SH-SY5Y (cell line): ENCODE measurements at regions not wholly inside any gene's neighbourhood (a gene's known extent, or its start where the extent isn't known, plus 50 kb on each side); places are given as distances from the start of the nearest gene placed in this dataset.

Experiments used
- GATA2 ChIP-seq: IDR thresholded peaks from 2 replicates; pipeline ENCODE4 v1.6.1; 2011; ENCODE audit warnings: mild to moderate bottlenecking, low read depth, low read length
- GATA3 ChIP-seq: IDR thresholded peaks from 2 replicates; pipeline ENCODE4 v1.6.1; 2011; ENCODE audit warnings: low read depth, mild to moderate bottlenecking, low read length, moderate library complexity

DNA sequence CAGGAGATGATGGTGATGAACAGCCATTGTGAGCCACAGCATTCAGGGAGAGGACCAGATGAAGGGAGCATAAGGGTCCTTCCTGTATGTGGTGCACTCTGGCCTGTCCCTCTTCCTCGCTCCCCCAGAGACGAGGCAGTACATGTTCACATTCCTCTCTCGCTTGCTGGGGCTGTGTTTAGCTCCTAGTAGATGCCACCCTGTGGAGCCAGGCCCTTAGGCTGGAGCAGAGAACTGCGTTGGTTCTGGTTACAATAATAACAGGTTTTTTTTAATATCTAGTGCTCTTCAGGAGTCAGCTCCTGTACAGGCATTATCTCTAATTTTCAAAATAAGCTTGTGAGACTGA, 171.1 kb upstream of the MYT1L start:
- TF ChIP-seq GATA2, result no peak
- TF ChIP-seq GATA3, result no peak

DNA sequence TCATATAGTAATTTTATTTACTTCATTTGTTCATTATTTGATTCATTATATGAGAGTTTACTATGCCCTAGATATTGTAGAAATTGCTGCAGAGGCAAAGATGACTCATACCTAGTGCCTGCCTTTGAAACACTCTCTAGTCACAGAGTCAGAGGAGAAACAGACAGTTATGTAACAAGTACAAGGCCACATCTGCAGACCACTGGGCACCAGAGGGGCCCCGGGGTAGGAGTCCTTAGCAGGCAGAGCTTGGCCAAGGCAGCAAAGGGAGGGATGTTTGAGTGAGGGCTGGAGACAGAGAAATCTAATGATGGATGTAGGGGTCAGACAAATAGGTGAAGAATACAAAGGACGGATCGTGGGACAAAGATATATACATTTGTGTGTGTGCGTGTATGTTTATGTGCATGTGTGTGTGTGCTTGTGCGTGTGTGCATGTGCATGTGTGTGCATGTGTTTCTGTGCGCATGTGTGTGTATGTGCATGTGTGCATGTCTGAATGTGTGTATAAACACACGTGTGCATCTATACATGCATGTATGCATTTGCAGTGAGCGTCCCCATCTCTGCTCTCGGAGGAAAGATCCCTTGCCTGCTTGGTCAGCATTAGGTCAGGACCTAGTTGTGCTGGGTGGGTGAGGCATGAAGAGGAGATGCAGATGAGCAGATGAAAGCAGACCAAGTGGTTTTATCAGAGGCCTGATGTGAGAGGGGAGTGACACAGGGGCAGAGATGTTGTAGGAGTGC, 170.6 kb upstream of the MYT1L start:
- no peak for TF ChIP-seq GATA2
- no peak for TF ChIP-seq GATA3

DNA sequence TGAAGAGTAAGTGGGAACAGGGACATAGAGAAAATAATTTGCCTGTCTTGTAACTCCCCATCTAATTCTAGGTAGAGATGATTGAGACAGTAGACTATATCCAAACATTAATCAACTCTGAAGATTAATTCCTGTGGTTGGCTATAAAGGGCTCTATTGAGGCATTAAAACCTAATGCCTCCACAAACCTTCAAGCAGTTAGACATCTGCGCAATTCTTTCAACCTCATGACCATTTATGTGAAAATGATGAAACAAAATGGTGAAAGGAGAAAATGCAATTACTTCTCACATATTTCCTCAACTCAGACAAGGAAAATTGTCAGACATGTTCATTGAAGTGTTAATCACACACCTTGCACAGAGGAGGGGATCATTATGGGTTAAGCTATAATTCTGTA, 164.5 kb upstream of the MYT1L start:
- no peak for TF ChIP-seq GATA3
- no peak for TF ChIP-seq GATA2

DNA sequence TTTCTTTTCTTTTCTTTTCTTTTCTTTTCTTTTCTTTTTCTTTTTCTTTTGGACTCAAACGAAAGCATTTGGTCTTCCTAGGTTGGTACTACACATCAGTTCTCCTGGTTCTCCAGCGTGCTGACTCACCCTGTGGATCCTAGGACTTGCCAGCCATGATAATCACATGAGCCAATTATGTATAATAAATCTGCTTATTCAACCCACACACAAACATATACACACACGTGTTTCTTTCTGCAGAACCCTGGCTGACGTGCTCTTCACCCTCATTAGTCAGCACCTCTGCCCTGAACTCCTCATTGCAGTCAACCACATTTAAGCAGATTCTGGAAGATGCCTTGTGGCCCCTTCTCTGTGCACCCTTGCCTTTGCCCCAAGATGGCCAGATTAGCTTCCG, 162.4 kb upstream of the MYT1L start:
- no peak for TF ChIP-seq GATA2
- no peak for TF ChIP-seq GATA3

DNA sequence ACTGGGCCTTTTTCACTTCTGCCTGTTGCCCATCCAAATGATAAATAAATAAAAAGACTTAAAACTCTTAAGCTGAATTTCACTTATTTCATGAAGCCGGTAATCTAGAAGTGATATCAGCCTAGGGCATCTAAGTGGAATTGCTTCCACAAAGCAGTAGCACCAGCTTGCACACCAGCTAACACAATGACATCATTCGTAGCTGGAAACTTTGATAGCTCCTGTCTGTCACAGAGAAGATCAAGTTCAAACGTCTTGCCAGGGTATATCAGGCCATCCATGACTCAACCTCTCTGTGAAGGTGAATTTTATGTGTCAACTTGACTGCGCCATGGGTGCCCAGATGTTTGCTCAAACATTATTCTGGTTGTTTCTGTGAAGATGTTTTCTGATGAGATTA, 161.7 kb upstream of the MYT1L start:
- no peak for TF ChIP-seq GATA2

DNA sequence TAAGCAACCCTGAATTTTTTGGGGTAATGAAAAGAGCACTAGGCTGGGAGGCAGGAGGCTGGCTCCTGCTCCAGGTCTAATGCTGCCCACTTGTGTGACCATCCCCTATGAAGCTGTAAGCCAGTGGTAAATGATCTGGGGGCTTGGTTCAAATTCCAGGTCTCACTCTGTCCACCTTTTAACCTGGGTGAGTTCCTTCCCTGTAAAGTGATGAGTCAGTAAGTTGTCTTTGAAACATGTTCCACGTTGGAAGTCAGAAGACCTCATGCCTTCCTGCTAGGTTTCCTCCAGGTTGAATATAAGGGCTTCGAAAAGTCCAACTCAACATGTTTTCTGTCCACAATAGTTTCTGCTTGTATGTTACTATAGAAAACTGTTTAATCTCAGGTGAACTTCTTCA, 160.9 kb upstream of the MYT1L start:
- TF ChIP-seq GATA3 (no peak), GATA2 (no peak)

DNA sequence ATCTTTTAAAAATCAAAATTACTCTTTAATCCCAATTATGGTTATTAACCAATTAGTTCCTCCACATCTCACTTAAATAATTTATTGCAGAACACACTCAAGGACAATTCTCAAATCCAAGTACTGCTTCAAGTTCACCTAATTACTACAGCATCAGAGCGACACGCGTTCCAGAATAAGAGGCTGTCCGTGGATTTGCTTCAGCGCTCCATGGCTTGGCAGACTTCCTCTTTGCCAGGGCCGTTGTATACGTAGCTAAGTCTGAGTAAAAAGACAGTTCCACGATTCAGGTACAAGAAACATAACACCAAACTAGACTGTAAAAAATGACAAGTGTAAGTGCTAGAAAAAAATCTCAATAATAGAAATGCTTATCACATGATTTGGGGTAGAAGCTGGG, 153.2 kb upstream of the MYT1L start:
- no peak for TF ChIP-seq GATA3
- TF ChIP-seq GATA2, result no peak

DNA sequence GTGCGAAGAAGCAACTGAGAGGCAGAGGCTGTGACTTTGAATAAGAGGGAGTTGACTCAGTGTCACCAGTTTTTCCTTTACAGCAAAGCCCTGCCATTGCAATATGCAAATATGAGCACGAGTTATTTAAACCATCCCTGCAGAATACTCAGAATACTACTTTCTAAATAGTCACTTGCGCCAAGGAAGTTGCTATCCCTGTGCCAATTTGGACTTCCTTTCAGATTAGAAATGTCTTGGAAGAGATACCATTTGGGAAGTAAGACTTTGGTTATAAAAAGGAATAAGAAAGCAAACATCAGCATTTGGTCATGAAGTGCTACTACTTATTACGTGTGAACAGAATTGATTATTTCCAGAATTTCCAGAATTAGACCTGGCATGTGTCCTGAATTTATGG, 151.8 kb upstream of the MYT1L start:
- TF ChIP-seq GATA3, result no peak
- TF ChIP-seq GATA2, result no peak

DNA sequence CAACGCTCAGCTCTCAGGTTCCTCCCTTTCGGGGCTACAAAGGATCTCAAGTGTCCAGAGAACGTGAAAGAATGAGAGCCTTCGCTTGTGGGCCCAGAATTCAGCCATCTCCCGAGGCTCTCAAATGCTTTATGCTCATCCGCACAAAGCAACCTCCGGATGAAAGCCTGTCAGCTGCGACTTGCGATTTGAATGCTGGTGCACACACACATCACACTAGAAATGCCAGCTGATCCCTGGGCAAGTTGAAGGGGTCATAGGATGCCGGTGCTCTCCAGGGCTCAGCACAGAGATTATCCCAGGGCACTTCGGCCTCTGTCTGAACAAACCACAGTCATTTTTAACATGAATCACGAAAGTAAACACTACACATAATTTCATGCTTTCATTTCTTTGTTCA, 141.8 kb upstream of the MYT1L start:
- TF ChIP-seq GATA2 (no peak), GATA3 (no peak)

DNA sequence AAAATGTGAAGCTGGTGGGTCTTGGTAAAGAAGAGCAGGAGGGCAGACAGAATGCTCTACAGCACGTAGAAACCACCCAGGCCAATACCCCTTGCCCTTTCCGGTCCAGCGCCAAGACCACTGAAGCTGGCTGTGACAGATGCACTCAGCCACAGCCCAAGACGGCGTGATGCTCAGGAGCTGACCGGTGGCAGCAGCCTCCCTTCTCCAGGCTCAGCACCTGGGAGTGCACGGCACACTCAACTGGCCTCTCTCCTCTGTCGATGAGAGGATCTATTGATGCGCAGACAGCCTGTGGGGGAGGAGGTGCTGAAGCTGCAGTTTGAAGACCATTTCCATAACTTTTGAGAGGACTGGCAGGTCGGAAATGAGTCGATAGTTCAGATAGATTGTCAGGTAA, 141.0 kb upstream of the MYT1L start:
- TF ChIP-seq GATA3 (no peak), GATA2 (no peak)

DNA sequence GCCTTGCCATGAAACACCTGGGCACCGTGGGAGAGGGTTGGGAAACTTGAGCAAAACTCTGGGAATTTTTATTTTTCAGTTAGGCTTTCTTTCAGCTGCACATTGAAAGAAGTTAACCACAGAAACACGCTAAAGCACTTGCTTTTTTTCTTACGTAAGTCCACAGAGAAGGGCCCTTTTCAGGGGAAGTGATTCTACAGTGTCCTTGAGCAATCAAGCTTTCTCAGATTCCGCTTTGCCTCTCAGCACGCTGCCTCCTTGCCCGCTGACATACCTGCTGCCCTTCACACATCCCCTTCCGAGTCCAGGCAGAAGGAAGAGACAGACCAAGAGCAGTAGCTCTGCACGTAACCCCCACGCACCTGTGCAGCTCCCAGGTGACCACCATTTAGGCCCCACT, 135.5 kb upstream of the MYT1L start:
- TF ChIP-seq GATA3 (no peak), GATA2 (no peak)

DNA sequence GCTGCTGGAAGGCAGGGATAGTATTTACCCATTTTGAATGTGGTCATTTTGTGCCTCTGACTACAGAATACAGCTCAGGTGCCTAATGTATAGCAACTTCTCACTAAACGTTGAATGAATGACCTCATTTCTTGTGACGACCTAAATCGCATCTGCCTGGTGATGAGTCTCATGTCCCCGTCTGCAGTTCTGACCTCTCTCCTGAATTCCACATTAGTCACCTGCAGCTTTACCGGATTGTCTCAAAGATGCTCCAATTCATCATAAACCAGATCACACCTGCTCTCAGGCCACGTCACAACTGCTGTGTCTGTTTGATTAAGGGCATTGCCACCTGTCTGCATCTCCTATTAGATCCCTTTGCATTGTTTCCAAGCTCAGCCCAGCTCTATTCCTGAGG, 133.6 kb upstream of the MYT1L start:
- TF ChIP-seq GATA3 (no peak), GATA2 (no peak)

DNA sequence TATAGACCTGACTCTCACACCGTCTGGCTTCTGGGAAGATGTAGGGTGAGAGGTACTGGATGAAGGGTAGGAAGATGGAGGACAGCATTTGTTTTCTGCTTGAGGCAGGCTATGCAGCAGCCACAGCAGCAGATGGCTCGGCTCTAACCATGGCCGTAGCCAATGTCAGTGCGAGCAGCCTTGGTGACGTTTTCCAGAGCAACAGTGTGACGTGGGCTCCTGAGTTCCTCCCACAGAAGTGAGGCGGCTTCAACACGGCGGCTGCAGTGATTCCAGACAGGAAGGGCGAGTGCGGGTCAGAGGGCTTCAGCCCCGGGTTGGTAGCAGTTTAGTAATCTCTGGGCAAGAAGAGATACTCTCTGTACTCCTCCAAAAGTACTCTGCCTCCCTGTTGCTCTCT, 133.0 kb upstream of the MYT1L start:
- TF ChIP-seq GATA3 (no peak), GATA2 (no peak)

DNA sequence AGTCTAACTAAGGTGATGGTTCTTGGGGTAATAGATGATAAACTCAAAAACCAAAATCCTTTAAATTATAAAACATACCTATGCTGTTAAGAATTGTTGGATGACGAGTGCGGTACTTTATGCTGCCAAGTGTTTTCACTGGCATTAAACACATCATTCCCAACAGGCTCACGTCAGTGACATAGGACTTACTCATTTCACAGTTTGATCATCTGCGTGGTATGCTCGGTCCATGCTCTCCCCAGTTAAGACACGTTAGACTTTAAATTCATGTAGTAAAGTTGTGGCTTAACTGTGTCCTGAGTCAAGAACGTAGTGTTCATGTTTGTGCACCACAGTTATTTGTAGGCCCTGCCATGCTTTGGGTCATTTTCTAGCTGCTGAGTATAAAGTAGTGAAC, 125.6 kb upstream of the MYT1L start:
- TF ChIP-seq GATA3, result no peak
- no peak for TF ChIP-seq GATA2

DNA sequence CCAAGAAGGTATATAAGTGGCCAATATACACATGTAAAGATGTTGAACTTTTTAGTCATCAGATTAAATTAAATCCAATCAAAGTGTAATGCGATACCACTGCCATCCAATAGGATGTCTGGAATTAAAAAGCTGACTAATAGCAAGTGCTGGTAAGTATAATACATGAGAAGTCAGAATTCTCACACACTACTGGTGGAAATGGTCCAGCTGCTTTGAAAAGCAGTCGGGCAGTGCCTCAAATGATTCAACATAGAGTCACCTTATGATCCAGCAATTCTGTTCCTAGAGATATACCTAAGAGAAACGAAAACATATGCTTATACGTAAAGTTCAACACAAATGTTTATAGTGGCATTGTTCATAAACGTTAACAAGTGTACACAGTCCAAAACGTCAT, 124.1 kb upstream of the MYT1L start:
- TF ChIP-seq GATA2 (no peak), GATA3 (no peak)

DNA sequence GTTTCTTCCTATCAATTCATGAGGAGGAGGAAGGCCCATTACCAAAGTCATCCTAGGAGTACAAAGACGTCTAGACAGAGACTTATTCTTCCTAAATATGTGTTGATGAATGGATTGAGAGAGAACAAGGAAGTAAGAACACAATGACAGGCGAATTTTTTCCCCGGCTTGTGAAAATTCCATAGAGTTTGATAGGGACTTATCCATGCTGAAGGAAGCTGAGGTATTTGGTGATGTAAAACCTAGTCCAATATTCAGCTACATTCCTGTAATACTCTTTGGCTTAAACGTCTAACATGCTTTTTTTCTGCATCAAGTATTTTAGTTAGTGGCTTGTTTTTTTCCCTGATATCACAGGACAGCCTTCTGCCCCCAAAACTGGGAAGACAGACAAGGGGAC, 121.9 kb upstream of the MYT1L start:
- no peak for TF ChIP-seq GATA2
- TF ChIP-seq GATA3, result no peak
